GM18867 (cell line): ENCODE measurements at regions not wholly inside any gene's neighbourhood (a gene's known extent, or its start where the extent isn't known, plus 50 kb on each side); places are given as distances from the start of the nearest gene placed in this dataset.

Source experiments
- ATAC-seq: cut with Tn5 transposase; IDR thresholded peaks from one replicate; pipeline ENCODE4 v1.9.1; 2021; ENCODE audit warnings: mild to moderate bottlenecking, moderate library complexity; ENCODE audit not compliant: unreplicated experiment

DNA sequence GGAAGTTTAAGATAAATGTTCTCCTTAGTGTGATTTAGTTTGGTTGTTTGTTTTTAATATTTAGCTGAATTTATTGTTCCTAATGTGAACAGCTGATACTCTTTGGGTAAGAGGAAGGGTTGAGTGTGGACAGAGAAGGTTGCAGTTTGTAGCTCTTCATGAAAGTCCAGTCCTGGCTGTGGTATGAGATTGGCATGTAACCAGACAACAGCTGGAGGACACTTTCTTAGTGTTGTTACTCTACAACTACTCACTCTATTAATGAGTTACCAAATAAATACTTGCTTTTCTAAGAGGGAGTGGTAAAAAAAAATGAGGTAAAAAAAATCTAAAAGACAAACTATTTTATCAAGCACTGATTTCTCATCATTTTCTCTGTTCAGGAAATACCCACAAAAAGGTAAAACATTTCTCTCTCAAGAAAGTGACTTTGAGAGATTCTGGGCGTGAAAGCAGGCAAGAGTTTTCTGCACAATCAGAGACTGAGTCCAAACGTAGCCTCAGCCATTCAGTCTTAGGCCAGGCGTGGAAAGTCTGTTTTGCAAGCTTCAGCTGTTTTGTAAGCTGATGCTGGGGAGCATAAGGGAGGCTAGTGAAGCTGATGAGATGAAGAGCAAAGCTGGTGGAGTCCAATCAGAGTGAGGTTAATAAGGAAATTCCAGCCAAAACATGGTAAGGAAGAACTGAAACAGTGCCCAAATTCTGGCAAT is 138.5 kb upstream of the ARPP21 start:
- ATAC-seq = no peak

DNA sequence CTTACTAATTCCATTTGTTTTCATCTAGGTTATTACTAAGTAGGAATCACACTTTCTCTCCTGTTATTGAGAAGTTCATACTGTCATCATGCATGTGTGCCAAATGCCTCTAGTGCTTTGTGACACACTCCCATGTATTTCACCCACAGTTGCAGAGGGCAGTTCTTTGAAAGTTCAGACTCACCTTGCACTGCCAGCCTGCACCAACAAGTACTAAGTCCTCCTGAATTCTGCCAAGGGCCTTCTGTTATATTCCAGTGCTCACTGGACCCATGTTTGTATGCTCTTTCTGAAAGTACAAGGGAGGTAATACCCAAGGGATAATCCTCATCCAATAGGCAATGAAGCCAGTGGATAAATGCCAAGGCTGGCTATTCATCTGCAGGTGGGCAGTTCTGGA is 136.6 kb upstream of the ARPP21 start:
- ATAC-seq = no peak

- ATAC-seq = no peak
Observed at GRCh38 chr3:35505181-35505580, 134.1 kb upstream of the ARPP21 start.

DNA sequence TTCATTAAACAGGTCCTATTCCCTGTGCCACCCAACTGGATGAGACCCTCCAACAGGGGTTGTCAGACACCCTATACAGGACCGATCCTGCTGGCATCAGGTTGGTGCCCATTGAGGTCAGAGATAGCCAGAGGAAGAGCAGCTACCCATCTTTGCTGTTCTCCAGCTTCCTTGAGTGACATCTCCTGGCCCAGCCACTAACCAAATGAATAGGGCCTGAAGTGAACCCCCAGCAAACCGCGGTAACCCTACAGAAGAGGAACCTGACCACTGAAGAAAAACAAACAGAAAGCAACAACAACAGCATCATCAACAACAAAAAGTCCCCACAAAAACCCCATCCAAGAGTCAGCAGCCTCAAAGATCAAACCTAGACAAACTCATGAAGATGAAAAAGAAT is 133.6 kb upstream of the ARPP21 start:
- no peak for ATAC-seq

- ATAC-seq = no peak
Observed at GRCh38 chr3:35519936-35520335, 119.4 kb upstream of the ARPP21 start.

GRCh38 chr3:35521196-35521595 is 118.1 kb upstream of the ARPP21 start:
- no peak for ATAC-seq

DNA sequence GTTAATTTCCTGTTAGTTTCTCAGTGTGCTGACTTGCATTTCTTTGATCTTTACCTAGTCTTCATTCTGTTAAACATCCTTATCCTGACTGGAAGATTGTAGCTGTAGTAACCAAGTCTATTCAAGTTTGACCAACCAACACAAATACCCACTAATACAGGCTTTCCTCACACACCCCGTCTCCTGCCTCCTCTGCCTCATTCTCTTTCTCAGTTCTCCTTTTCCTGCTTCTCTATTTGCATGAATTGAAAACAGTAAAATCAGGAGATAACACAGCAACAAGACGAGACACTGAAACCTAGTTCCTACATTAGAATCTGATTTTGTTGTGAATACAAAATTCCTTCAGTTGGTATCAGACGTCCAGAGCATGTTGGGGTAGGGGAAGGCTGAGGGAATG is 116.9 kb upstream of the ARPP21 start:
- ATAC-seq = no peak

DNA sequence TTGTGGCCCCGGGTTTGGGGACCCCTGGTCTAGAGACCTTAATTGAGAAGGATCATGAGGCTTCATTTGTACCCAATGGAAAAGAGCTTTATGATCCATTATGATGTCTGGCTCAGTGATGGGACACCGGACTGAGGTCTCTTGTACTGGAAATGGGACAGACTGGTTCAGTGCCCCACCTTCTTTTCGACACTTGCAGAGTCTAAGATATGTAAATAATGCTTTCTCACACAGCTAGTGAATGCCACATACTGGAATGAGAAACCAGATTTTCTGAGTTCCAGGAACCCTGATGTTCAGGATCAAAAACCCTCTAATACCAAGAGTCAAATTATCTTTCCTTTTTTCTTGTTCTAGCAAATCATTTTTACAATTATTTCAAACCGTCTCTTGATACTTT is 116.3 kb upstream of the ARPP21 start:
- no peak for ATAC-seq

DNA sequence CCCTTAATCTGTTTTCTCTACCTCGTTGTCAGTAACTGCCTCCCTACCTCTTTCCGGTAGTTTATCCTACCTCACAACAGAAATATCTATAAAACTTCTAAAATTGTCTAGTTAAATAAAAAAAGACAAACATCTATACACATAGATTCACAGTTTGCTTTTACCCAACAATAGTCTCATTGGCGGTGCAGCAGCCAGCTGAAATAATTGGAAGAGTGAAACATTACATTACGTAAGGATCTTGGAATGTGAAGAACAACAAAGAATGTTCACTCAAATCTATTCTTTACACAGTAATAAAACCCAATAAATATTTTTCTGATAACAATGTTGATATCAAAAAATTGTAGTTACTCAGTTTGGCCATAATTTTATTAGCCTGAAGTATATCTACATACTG is 115.5 kb upstream of the ARPP21 start:
- no peak for ATAC-seq

GRCh38 chr3:35524856-35525255 is 114.5 kb upstream of the ARPP21 start:
- ATAC-seq = no peak

DNA sequence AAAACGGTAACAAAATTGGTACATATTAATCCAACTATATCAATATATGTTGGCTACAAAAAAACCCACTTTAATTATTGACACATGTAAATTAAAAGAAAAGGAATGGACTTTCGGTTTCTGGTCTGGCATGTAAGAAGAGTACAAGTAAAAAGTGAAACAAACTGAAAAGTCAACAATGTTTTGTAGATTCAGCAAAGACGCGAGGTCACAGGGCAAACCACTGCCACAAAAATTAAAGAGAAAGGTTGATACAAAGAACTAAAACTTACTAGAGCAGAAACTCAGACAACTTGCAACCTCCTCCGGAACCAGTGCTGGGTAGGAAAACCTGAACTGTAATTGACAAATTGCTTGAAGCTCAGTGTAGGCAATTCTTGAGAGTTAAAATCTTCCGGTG is 110.6 kb upstream of the ARPP21 start:
- no peak for ATAC-seq

DNA sequence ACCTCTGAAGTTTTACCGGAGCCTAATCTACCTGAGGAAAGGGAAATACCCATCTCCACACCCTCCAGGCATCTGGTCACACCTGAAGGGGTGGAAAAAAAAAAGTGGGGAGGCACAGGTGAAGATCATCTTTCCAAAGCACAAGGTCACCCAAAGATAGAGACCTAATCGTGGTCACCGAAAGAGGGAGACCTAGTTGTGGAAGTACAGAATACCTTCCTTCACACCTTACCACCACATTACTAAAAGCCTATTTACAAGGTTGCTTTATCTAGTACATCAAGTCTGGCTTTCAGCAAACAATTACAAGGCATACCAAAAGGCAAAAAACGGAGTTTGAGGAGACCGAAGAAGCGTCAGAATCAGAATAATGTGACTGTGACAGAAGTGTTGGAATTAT is 110.0 kb upstream of the ARPP21 start:
- no peak for ATAC-seq

DNA sequence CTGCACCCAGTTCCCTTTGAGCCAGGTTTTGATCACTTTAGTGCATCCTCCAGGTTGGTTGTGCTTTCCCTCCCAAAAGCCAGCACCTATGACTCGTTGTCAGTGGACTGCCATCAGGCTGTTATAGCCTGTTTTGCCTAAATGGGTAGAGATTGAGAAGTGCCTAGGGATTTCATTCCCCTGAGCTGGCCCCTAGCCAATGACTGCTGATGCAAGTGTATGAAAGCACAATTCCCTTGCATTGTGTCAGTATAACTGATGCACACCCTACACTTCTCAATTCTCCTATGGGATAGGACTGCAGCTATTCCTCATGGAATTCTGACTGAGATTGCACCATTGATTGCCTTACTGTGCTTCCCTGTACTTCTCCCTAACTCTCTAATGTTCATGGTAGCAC is 102.1 kb upstream of the ARPP21 start:
- no peak for ATAC-seq

- no peak for ATAC-seq
Observed at GRCh38 chr3:35544976-35545375, 94.3 kb upstream of the ARPP21 start.

DNA sequence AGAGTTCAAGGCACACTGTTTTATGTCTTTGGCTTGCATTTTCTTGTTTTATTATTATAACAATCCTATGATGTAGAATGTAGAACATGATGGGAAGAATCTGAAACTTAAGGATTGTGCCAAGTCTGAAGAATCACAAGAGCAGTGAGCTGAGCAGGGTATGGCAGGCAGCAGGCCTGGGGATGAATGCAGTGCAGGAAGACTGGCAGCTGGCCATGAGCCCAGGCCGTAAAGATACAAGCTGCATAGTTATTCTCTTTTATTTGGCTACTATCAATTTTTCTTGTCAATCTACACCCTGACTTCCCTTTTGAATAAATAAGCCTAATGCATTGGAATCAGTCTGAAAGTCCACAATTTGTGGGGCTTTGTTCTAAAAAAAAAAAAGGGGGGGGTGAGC is 89.6 kb upstream of the ARPP21 start:
- ATAC-seq = no peak

DNA sequence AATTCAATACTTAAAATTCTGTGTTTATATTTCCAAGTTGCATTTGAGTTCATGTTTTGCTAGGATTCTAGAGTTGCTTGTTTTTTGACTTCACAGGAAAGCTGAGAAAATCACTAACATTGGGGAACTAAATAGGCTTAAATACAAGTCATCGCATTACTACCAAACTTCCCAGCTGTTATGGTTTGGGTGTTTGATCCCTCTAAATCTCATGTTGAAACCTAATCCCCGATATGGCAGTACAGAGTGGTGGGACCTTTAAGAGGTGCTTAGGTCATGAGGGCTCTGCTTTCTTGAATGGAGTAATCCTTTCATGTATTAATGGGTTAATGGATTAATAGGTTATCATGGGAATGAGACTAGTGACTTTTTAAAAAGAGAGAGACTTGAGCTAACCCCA is 77.2 kb upstream of the ARPP21 start:
- no peak for ATAC-seq

DNA sequence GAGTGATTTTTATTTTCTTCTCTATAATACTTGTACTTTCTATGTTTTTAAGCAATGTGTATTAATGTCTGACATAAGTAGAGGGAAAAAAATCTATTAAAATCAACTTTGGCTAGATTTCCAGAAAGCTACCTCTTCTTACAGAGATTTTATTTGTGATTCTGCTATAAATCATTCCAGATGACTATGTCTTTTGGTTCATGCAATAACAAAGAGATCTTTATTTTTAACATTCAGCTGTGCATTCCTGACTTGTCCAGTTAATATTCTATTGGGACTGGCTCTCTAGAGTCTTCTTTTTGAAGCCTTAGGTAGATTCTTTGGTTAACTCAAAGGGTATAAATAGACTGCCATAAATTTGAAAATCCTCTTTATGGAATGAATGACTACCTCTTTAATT is 74.3 kb upstream of the ARPP21 start:
- ATAC-seq = no peak
